Activated naive CD8-positive, alpha-beta T cell (primary cell): ENCODE measurements at regions not wholly inside any gene's neighbourhood (a gene's known extent, or its start where the extent isn't known, plus 50 kb on each side); places are given as distances from the start of the nearest gene placed in this dataset.

Source experiments
- H3K27ac Mint-ChIP-seq: one replicate; pipeline ENCODE4 v1.8.0; 2021; ENCODE audit warnings: mixed read lengths
- H3K27me3 Mint-ChIP-seq: one replicate; pipeline ENCODE4 v1.8.0; 2021; ENCODE audit warnings: mixed read lengths
- H3K36me3 Mint-ChIP-seq: one replicate; pipeline ENCODE4 v1.8.0; 2021; ENCODE audit warnings: mixed read lengths
- H3K4me1 Mint-ChIP-seq: one replicate; pipeline ENCODE4 v1.8.0; 2021; ENCODE audit warnings: low read depth, mixed read lengths
- H3K4me3 Mint-ChIP-seq: one replicate; pipeline ENCODE4 v1.8.0; 2021; ENCODE audit warnings: mild to moderate bottlenecking, mixed read lengths
- H3K9me3 Mint-ChIP-seq: one replicate; pipeline ENCODE4 v1.8.0; 2021; ENCODE audit warnings: low read depth, mixed read lengths

DNA sequence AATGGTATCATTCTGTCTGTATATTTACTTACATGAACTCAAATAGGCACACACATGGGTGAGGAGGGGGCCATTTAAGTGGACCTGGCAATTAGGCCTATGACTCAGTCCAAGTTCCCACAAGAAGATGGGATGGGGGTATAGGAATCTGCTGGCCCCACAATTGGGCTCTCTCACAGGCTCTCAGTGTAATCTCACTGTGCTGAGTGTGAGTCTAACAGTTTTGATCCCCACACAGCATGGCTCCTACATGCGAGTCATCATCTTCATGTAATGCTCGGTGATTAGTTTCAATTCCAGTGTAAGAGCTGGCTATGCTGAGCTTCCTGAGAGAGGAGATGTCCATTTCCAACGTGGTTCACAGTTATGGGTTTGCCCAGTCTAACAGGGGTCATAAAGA lies 114.0 kb downstream of the GATA6 start:
- Mint-ChIP-seq H3K27ac (peak overlapping the region; percentile 2), H3K4me3 (no peak overlapping the region), H3K27me3 (no peaks in the 10 kb centered on the region), H3K4me1 (peaks cover 12% of the 10 kb centered on the region), H3K36me3 (no peaks in the 10 kb centered on the region), H3K9me3 (peaks cover 2% of the 10 kb centered on the region)

DNA sequence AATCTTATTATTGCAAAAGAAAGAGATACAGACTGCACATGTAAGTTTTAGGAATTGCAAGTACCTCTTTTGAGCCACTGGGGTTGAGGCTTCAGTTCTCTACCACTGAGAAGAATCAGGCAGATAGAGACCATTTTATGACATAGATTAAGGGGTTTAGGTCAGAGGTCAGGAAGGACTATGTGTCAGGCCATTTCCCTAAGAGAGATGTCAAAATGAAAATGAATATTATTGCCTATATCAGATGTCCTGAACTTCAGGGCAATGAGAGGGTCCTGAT lies 113.7 kb downstream of the GATA6 start:
- H3K36me3 Mint-ChIP-seq = no peaks in the 10 kb centered on the region
- H3K27me3 Mint-ChIP-seq = no peaks in the 10 kb centered on the region
- peak overlapping the region; percentile 2 for H3K27ac Mint-ChIP-seq
- H3K4me1 Mint-ChIP-seq = peaks cover 12% of the 10 kb centered on the region
- peaks cover 2% of the 10 kb centered on the region for H3K9me3 Mint-ChIP-seq
- H3K4me3 Mint-ChIP-seq = no peak overlapping the region

DNA sequence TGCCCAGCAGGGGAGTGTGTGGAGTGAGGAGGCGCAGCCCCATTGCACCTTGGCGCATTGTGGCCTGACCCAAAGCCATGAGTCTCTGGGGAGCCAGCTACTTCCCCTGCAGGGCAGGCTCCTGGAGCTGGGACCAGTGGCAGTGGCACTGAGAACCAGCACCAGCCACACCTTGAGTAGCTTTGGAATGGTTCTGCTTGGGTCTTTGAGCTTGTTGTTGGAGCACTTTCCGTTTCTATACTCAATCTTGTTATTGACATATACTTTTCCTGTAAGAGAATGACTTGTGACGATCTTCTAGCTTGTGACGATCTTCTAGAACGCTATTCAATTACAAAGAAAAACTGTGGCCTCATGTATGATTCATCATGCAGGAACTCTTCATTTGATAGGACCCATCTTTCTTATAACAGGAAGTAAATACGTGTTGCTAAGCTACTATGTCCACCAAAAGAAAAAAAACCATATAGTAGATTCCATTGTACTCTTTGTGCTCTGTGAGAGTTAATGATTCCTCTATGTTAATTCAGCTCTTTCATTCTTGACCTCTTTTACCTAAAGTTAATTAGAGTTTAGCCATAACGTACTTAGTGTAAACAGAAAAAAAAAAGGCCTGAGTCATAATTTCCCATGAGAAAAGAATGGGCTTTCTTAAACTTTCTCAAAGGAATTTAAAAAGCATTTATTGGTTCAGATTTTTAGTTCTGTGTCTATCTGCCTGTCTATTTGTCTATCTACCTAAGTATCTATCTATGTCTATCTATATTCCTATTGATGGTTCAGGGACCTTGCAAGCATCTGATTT lies 113.1 kb downstream of the GATA6 start:
- peaks cover 2% of the 10 kb centered on the region for H3K9me3 Mint-ChIP-seq
- H3K27me3 Mint-ChIP-seq = no peaks in the 10 kb centered on the region
- no peak overlapping the region for H3K4me3 Mint-ChIP-seq
- no peaks in the 10 kb centered on the region for H3K36me3 Mint-ChIP-seq
- H3K27ac Mint-ChIP-seq = peak overlapping the region; percentile 36
- H3K4me1 Mint-ChIP-seq = peaks cover 12% of the 10 kb centered on the region

DNA sequence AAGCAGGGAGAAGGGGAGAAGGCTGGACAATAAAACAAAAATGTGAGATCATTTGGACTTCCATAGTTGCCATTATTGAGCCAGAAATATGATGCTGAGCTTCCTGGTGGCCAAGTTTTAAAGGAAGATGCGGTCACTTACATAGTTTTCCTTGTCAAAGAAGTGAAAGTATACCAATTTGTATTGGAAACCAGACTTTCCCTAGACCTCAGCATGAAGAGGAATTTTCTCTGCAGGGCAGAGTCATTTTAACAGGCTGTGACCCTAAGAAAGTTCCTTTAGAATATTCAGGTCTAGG lies 111.0 kb downstream of the GATA6 start:
- Mint-ChIP-seq H3K4me3 (no peak overlapping the region), H3K36me3 (no peaks in the 10 kb centered on the region), H3K27me3 (no peaks in the 10 kb centered on the region), H3K4me1 (peaks cover 12% of the 10 kb centered on the region), H3K27ac (no peak overlapping the region), H3K9me3 (peaks cover 2% of the 10 kb centered on the region)

DNA sequence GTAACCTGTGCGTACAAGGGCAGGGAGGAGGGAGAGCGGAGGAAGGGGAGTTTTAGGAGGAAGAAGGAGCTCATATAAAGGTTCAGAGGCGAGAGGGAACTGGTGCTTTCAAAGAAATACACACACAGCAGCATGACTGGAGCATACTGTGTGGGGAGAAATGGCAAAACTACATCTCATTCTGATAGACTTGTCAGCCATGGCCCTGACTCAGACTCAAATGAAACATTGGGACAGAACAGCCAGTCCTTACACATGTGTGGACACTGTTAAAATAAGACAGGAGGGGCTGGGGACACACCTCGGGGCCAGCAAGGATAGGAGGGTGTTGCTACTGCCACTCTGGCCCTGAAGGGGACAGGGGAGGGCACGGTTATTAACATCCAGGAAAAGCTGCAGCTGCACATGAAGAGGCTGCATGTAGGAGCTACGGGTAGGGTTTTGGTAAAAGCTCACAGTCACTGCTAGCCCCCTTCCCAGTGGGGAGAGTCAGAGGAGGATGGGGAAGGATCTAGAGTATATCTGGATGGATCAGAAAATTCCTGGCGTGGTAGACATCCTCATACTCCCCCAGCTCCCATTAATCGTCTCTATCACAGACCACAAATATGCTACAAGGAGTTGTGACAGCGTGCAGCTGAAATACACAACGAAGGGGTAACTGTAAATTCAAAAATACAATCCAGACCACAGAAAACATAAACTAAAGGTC lies 110.5 kb downstream of the GATA6 start:
- Mint-ChIP-seq H3K4me1 (peaks cover 12% of the 10 kb centered on the region), H3K9me3 (peaks cover 2% of the 10 kb centered on the region), H3K4me3 (no peak overlapping the region), H3K27ac (no peak overlapping the region), H3K27me3 (no peaks in the 10 kb centered on the region), H3K36me3 (no peaks in the 10 kb centered on the region)

DNA sequence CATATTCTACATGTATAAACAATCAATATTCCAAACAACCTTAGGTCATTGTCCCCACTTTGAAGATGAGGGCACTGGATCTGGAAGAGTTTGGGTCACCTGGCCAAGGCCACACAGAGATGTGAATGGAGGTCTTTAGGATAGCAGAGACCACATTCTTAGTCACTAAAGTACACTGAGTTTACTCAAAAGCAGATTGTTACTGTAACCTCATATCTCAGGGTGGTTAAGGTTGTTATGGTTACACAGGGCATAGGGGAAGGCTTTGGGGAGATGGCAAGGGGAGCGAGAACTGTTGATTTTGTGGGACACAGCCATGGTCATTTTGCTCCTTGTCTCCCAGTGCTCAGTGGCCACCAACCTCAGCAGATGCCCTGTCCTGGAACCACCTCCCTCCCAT lies 109.4 kb downstream of the GATA6 start:
- Mint-ChIP-seq H3K27me3 (no peaks in the 10 kb centered on the region), H3K27ac (no peak overlapping the region), H3K4me3 (no peak overlapping the region), H3K36me3 (no peaks in the 10 kb centered on the region), H3K4me1 (peaks cover 12% of the 10 kb centered on the region), H3K9me3 (peaks cover 2% of the 10 kb centered on the region)

DNA sequence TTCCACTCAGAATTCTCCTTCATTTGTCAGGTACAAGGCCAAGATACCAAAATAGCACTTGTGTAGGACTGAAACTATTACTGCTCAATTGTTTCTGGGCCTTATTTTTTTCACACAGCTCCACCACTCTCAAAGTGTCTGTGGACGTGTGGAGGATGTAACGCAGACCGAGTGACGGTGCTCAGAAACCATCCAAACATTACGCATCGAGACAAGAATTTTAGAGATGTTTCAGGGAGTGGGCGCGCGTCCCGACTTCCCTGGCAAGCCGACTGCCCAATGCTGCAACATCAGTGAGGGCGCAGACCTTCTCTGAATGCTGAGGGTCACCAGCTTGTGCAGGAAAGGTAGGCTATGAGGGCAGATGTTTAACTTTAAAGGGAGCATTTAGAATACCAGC lies 108.4 kb downstream of the GATA6 start:
- Mint-ChIP-seq H3K9me3 (peaks cover 2% of the 10 kb centered on the region), H3K27ac (no peak overlapping the region), H3K4me1 (peaks cover 5% of the 10 kb centered on the region), H3K4me3 (no peak overlapping the region), H3K36me3 (no peaks in the 10 kb centered on the region), H3K27me3 (no peaks in the 10 kb centered on the region)

DNA sequence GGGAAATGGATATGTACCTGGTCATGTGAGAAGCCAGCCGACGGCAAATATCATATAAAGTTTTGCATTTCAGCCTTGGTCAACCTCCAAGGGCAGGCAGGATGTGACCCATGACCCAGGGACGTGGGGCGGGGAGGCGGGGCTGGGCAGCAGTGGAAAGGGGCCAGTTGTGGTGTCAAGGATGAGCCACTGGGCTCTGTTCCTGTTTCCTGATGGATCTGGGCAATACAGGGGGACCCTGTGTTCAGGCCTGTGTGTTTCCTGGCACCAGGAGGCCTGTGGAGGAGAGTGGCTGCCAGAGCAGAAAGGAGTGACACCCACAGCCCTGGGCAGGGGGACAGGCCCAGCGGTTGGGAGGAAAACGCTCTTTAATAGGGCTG lies 106.9 kb downstream of the GATA6 start:
- H3K4me3 Mint-ChIP-seq = no peak overlapping the region
- no peaks in the 10 kb centered on the region for H3K9me3 Mint-ChIP-seq

DNA sequence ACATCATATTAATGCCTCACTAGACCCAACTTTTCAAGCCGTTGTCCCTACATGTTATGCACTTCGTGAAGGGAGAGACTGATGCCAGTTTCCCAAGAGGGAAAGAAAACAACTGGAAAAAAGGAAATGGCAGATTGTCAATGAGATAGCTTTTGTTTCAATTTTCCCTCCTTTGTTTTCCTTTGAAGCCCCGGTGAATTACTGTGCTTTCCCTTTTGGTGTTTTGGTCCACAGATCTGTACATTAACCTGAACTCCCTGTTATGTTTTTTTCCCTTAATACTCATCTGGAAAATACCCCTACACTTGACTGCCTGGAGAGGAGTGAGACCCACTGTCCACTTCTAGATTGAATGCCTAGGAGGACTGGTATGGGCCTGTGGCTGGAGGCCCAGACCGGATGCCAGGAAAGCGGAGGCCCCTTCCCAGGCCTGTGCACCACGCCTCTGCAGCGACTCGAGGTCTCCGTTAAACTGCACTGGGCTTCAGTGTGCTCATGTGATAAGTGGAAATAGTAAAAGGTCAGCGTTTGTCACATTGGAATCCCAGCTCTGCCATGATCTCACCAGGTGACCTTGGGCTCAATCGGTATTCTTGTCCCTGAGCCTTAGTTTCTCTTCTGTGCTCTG lies 106.4 kb downstream of the GATA6 start:
- Mint-ChIP-seq H3K4me3 (no peak overlapping the region), H3K27me3 (no peaks in the 10 kb centered on the region), H3K27ac (no peak overlapping the region), H3K9me3 (no peaks in the 10 kb centered on the region), H3K36me3 (no peaks in the 10 kb centered on the region), H3K4me1 (no peaks in the 10 kb centered on the region)

More for the DNA sequence above, 106.9 kb downstream of the GATA6 start:
- Mint-ChIP-seq H3K36me3 (no peaks in the 10 kb centered on the region), H3K27me3 (no peaks in the 10 kb centered on the region), H3K4me1 (no peaks in the 10 kb centered on the region), H3K27ac (no peak overlapping the region)

DNA sequence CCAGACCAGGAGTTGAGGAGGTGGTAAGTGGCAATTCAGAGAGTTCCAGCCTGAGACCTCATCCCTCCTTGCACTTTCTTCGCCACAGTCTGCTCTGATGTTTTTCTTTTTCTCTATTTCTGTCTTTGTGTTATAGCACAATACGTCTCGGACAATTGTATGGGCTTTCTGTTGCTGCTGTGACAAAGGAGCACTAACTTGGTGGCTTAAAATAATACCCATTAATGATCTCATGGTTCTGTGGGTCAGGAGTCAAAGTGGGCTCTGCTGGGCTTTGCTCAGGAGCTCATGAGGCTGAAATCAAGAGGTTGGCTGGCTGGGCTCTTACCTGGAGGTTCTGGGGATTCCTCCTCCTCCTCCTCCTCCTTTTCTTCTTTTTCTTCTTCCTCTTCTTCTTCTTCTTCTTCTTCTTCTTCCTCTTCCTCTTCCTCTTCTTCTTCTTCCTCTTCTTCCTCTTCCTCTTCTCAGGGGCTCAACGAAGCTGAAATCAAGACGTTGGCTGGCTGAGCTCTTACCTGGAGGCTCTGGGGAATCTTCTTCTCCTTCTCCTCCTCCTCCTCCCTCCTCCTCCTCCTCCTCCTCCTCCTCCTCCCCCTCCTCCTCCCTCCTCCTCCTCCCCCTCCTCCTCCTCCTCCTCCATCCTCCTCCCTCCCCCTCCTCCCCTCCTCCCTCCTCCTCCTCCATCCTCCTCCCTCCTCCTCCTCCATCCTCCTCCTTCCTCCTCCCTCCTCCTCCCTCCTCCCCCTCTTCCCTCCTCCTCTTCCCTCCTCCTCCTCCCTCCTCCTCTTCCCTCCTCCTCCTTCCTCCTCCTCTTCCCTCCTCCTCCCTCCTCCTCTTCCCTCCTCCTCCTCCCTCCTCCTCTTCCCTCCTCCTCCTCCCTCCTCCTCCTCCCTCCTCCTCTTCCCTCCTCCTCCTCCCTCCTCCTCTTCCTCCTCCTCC lies 104.0 kb downstream of the GATA6 start:
- H3K27ac Mint-ChIP-seq = no peak overlapping the region
- H3K4me3 Mint-ChIP-seq = no peak overlapping the region
- H3K9me3 Mint-ChIP-seq = no peaks in the 10 kb centered on the region
- H3K36me3 Mint-ChIP-seq = no peaks in the 10 kb centered on the region
- no peaks in the 10 kb centered on the region for H3K4me1 Mint-ChIP-seq
- no peaks in the 10 kb centered on the region for H3K27me3 Mint-ChIP-seq

DNA sequence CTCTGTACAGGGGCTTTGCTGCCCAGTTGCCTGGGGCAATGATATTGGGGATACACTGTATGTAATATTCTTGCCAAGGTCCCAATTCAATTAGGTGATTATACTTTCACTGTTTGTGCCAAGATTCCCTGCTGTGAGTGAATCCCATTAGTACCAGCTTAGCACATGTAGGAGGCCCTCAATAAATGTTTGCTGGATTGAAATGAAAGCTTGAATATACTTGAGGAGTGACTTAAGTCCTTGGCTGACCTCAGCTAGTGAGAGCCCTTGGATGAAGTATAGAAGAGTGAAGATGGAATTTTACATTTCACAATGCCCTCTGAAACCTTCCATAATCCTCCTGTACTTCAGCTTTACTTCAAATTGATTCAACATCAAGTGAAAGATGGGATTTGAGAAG lies 102.9 kb downstream of the GATA6 start:
- Mint-ChIP-seq H3K9me3 (no peaks in the 10 kb centered on the region), H3K36me3 (no peaks in the 10 kb centered on the region), H3K4me1 (no peaks in the 10 kb centered on the region), H3K27ac (no peak overlapping the region), H3K4me3 (no peak overlapping the region), H3K27me3 (no peaks in the 10 kb centered on the region)

DNA sequence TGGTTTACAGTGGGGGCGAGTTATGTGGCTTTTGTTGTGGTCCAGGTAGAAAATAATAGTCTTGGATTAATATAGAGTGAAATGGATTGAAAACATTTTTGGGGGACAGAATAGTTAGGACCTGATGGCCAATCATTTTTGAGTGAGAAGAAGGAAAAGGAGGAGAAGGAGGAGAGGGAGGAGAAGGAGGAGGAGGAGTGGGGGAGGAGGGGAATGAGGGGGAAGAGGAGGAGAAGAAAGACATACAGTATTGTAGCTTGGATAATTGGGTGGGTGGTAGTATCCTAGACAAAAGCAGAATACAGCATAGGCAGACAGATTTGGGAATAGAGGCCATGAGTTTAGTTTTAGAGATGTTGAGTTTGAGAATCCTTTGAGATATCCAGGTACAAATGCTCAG lies 101.6 kb downstream of the GATA6 start:
- Mint-ChIP-seq H3K36me3 (no peaks in the 10 kb centered on the region), H3K4me1 (no peaks in the 10 kb centered on the region), H3K27me3 (no peaks in the 10 kb centered on the region), H3K4me3 (no peak overlapping the region), H3K9me3 (no peaks in the 10 kb centered on the region), H3K27ac (no peak overlapping the region)

DNA sequence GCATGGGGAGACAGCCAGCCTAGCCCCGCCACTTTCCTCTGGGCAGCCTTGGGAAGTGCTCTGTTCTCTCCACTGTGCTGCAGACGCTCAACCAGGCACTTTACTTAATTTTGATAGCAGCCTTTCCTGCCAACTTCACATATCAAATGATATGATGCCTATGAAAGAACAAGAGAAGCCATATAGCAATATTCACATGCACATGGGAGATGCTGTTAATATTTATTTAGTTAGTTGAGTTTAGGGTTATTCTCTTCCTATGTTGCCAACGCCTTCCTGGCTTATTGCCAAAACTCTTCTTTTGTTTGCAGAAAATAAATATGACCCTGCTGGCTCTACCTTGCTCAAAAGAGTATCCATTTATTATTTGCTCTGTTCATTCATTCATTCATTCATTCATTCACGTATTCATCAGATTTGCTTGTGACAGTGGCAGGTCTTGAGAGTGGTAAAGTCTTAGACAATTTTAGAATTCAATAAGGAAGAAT lies 99.3 kb downstream of the GATA6 start:
- H3K27me3 Mint-ChIP-seq = no peaks in the 10 kb centered on the region
- no peaks in the 10 kb centered on the region for H3K4me1 Mint-ChIP-seq
- no peak overlapping the region for H3K27ac Mint-ChIP-seq
- no peaks in the 10 kb centered on the region for H3K36me3 Mint-ChIP-seq
- H3K4me3 Mint-ChIP-seq = no peak overlapping the region
- H3K9me3 Mint-ChIP-seq = no peaks in the 10 kb centered on the region

DNA sequence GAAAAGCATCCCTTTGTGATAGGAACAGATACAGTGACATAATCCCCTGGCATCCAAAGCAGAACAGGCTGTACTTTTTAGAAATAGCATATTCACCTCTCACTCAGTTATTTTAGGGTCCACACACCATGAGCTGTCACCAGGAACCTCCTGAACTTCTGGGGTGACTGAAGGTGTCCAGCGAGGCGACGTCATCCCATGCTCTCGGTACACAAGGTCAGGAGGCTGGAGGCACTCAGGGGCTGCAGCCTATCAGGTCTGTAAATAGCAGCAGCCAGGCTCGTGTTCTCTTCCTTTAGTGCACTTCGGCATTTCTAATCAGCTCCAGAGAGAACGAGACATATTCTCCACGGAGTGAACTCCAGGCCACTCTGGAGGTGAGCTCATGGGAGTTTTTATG lies 98.3 kb downstream of the GATA6 start:
- Mint-ChIP-seq H3K27me3 (no peaks in the 10 kb centered on the region), H3K4me1 (no peaks in the 10 kb centered on the region), H3K27ac (no peak overlapping the region), H3K9me3 (no peaks in the 10 kb centered on the region), H3K4me3 (no peak overlapping the region), H3K36me3 (no peaks in the 10 kb centered on the region)

DNA sequence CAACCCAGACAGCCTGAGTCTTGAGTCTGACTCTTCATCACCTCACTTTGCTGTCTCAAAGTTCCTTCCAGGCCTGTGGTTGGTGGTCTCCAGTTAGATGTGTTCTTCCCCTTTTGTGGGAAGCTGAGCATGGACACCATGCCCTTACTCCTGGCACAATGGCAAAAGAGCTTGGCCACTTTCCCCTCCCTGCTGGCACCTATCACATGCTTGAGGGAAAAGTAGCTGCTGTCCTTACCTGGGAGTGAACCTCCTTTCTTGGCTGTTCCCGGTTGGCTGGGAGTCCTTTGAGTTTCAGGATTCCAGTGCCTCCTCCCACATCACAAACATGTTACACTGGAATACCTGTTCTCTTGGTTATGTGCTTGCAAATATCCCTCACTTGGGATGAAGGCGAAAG lies 97.8 kb downstream of the GATA6 start:
- no peaks in the 10 kb centered on the region for H3K36me3 Mint-ChIP-seq
- H3K27ac Mint-ChIP-seq = no peak overlapping the region
- H3K4me3 Mint-ChIP-seq = no peak overlapping the region
- no peaks in the 10 kb centered on the region for H3K27me3 Mint-ChIP-seq
- H3K9me3 Mint-ChIP-seq = no peaks in the 10 kb centered on the region
- no peaks in the 10 kb centered on the region for H3K4me1 Mint-ChIP-seq
